ENCODE measurements at regions not wholly inside any gene's neighbourhood (a gene's known extent, or its start where the extent isn't known, plus 50 kb on each side); places are given as distances from the start of the nearest gene placed in this dataset.

DNA sequence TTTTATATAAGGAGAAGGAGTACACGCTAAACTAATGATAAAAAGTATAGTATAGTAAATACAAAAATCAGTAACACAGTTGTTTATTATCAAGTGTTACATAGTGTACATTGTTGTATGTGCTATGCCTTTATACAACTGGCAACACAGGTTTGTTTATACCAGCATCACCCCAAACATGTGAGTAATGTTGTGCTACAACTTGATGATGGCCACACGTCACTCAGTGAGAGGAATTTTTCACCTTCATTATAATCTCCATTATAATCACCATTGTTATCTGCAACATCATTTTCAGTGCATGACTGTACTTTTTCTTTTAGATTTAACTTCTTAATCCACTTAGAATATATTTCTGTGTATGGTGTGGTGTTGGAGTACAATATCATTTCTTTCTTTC is 204.0 kb upstream of the CTNNB1 start:
- DNase-seq (ENCODE audit: low spot score): no peak

GRCh38 chr3:40996382-40996781 is 202.9 kb upstream of the CTNNB1 start:
- DNase-seq (ENCODE audit: low spot score): no peak

GRCh38 chr3:40996827-40997710 is 202.2 kb upstream of the CTNNB1 start:
- DNase-seq (ENCODE audit: low spot score): no peak

GRCh38 chr3:40997711-40998519 is 201.4 kb upstream of the CTNNB1 start:
- DNase-seq (ENCODE audit: low spot score): no peak

- no peak for DNase-seq (ENCODE audit: low spot score)
These were observed 199.6 kb upstream of the CTNNB1 start for GRCh38 chr3:40999682-41000081.

GRCh38 chr3:41000471-41000870 is 198.8 kb upstream of the CTNNB1 start:
- no peak for DNase-seq (ENCODE audit: low spot score)

DNA sequence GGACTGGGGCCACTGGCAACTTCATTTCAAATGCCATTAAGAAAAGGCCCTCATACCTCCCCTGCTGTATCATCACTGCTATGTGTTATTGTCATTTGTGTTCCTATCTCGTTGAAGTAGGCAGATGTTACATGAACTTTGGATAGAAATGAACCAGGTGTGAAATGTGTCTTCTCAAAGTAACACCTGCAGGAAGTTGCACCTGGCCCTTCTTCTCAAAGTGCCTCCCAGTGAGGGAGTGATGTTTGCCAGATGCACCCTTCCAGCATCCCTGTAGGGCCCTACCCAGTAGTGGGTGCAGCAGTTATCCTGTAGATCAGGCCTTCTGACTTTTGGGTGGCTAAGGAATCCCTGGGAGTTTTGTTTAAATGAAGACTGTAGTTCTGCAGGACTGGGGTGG is 197.7 kb upstream of the CTNNB1 start:
- DNase-seq (ENCODE audit: low spot score): no peak

- no peak for DNase-seq (ENCODE audit: low spot score)
These were observed 197.2 kb upstream of the CTNNB1 start for GRCh38 chr3:41002104-41002503.

DNA sequence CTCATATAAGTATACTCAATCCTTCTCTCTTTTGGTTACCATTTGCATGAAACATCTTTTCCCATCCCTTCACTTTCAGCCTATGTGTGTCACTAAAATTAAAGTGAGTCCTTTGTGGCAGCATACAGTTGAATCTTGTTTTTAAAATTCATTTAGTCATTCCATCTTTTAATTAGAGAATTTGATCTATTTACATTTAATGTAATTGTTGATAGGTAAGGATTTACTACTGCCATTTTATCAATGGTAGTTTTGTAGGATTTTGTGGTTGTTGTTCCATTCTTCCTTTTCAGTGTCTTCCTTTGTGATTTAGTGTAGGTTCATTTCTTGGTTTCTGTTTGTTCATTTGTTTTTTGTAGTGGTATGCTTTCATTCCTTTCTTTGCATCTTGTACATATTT is 191.9 kb upstream of the CTNNB1 start:
- DNase-seq (ENCODE audit: low spot score): no peak

- DNase-seq (ENCODE audit: low spot score): no peak
These were observed 187.5 kb upstream of the CTNNB1 start for GRCh38 chr3:41011854-41012253.

DNA sequence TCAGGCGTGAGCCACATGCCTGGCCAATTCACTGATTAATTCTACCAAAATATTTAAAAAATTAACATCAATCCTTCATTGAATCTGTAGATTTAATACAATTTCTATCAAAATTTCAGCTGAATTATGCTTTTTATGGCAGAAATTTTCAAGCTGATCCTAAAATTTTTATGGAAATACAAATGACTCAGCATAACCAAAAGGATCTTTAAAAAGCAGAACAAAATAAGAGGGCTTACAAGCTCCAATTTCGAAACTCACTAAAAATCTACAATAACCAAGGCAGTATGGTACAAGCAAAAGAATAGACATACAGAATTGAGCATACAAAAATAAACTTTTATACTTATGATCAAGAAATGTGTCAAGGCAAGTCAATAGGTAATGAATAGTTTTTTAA is 180.4 kb upstream of the CTNNB1 start:
- no peak for DNase-seq (ENCODE audit: low spot score)

- no peak for DNase-seq (ENCODE audit: low spot score)
These were observed 175.1 kb upstream of the CTNNB1 start for GRCh38 chr3:41024031-41024836.

DNA sequence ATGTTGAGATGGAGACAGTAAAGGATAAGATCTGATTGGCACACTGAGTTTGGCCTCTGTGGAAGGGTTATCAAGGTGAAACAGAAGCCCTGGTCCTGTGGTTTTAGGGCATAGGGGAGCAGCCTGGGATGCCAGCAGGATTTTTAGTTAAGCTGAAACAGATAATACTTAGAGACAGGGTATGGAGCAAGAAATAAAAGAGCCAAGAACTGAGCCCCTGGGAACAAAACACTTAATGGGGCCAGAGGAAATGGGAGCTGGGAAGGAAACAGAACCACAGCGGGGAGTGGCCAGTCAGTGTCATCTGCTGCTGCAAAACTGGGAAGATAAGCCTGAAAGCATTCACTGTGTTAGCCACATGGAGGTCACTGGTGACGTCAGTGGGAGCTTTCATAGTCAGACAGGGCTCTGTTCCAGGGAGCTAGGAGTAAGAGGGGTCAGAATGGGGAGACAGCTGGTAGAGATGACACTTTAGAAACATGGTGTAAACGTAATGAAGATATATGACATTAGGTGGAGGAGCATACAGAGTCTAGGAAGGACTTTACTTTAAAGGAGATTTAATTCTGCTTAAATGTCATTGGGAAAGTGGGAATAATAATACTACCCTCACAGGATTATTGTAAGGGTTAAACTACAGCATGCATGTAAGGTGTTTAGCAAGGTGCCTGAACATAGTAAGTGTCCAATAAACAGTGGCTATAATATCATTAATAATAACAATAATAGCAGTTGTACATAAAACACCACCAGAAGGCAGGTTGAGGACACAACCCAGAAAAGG is 172.7 kb upstream of the CTNNB1 start:
- peak; percentile 27 for DNase-seq (ENCODE audit: low spot score)

DNA sequence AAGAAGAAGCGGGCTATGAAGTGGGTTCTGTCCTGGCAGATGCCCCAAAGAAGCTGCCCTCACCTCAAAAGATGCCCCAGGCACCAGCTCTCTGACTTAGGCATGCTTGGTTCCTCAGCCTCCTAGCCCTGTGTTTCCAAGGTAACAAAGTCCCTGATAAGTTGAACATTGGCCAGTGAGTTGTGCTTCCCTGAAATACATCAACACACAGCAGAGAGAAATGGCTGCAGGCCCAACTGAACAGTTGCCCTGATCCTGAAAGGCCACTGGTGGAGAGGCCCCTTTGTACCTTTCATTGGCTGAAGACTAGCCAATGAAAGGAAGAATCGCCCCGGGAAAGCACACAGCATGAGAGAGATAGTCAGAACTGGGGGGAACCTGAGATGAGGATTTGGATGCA is 169.9 kb upstream of the CTNNB1 start:
- no peak for DNase-seq (ENCODE audit: low spot score)

GRCh38 chr3:41030220-41030619 is 169.1 kb upstream of the CTNNB1 start:
- DNase-seq (ENCODE audit: low spot score): no peak

GRCh38 chr3:41031401-41031800 is 167.9 kb upstream of the CTNNB1 start:
- no peak for DNase-seq (ENCODE audit: low spot score)

DNA sequence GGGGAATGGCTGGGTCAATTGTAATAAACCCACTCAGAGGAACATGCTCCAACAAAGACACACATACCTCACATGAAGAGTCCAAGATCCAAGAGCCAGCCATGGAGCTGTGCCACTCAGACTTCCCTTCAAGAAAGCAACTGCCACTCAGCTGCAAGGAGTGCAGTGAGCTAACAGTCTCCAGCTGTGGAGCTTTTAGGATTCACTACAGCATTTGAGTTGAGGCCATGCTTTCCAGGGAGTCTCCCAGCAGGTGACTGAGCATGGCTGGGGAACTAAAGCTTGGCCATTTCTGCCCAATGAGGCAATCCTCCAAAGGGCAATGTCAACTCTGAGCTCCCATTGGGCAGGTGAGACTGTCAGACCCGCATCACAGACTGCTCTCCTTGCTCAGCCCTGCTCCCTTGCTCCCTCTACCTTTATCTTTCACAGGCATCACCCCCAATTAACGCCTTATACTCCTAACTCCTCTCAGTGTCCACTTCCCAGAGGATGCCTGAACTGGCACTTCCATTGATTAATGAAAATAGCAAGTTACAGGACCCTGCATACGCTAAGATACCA is 165.3 kb upstream of the CTNNB1 start:
- DNase-seq (ENCODE audit: low spot score): no peak

DNA sequence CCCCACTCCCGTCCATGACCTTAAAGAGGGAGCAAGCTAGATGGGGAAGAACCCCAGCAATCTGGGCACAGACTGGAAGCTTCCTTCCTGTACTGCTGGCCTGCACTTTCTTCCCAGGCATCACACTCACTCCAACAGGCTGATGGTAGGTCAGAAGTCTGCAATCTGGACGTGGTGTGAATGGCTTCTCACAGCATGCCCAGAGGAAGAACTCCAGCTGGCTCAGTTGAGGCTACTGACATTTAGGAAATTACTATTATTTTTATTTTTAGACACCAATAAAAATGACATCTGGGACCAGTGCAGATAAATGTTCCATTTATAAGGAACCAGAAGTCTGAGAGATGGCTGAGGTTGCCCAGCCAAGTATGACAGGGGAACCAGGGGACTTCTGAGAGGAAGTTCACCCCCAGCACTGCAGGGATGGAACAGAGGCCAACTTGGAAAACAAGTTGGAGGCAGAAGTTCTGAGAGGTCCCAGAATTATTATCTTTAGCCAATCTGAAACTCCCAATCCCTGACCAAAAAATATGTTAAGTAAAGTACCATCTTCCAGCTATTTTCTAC is 163.8 kb upstream of the CTNNB1 start:
- no peak for DNase-seq (ENCODE audit: low spot score)

GRCh38 chr3:41037651-41038334 is 161.5 kb upstream of the CTNNB1 start:
- no peak for DNase-seq (ENCODE audit: low spot score)

GRCh38 chr3:41040256-41040655 is 159.0 kb upstream of the CTNNB1 start:
- no peak for DNase-seq (ENCODE audit: low spot score)

Measured in kidney capillary endothelial cell (primary cell).